ENCODE measurements at regions not wholly inside any gene's neighbourhood (a gene's known extent, or its start where the extent isn't known, plus 50 kb on each side); places are given as distances from the start of the nearest gene placed in this dataset.

DNA sequence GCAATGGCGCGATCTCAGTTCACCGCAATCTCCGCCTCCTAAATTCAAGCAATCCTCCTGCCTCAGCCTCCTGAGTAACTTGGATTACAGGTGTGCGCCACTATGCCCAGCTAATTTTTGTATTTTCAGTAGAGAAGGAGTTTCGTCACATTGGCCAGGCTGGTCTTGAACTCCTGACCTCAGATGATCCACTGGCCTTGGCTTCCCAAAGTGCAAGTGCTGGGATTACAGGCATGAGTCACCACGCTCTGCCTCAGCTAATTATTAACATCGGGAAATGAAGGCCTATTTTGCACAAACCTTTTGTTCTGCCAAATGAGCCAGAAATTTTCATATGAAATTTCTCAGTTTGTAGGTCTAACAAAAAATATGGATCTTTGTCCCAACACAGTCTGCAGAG is 106.7 kb upstream of the ODAD2 start:
- TF ChIP-seq SMC3 (conservative IDR thresholded peaks at IDR 0.05; ENCODE audit: poor library complexity) = no peak
- TF ChIP-seq POLR2AphosphoS5 (IDR thresholded peaks at IDR 0.05) = no peak

DNA sequence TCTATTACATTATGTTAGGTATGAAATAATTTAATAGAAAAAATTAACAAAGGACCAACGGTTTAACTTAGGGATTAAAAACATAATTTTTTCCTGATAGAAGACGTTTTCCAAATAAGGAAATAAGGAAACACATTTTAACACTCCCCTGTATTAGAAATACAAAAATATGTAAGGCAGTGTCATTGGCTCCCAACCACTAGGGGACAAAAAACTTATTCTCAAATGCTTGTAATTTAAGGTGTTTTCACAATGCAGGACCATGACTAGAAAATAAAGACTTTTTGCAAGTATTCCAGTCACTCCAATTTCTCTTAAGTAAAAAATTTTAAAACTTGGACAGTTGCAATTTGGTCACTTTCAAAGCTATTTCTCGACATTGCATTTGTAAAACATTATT is 98.8 kb upstream of the ODAD2 start:
- Histone ChIP-seq H3K27me3 (ENCODE audit: insufficient read depth, low read depth, low read length) (no peaks in the 10 kb centered on the region), H3K36me3 (ENCODE audit: insufficient read depth, low read length) (no peaks in the 10 kb centered on the region), H3K79me2 (replicated peaks; ENCODE audit: insufficient read depth, low read length) (no peaks in the 10 kb centered on the region), H3K27ac (ENCODE audit: low read length) (no peak overlapping the region), H2AFZ (ENCODE audit: low read depth, low read length) (no peak overlapping the region), H3K4me3 (ENCODE audit: low read length) (no peak overlapping the region), H3K9me2 (ENCODE audit: insufficient read depth, low read length) (no peaks in the 10 kb centered on the region), H3K4me2 (ENCODE audit: low read length) (no peak overlapping the region), H3K9me3 (ENCODE audit: low read length) (no peaks in the 10 kb centered on the region), H3K9ac (ENCODE audit: low read length) (no peak overlapping the region), H4K20me1 (ENCODE audit: insufficient read depth) (no peaks in the 10 kb centered on the region), H3F3A (ENCODE audit: insufficient read depth, low read length, poor library complexity, severe bottlenecking) (no peaks in the 10 kb centered on the region)
- TF ChIP-seq POLR2AphosphoS5 (IDR thresholded peaks at IDR 0.05) (no peak), MXI1 (conservative IDR thresholded peaks at IDR 0.05; ENCODE audit: poor library complexity, severe bottlenecking) (no peak), TAF1 (IDR thresholded peaks at IDR 0.05; ENCODE audit: low read depth) (no peak), SMC3 (conservative IDR thresholded peaks at IDR 0.05; ENCODE audit: poor library complexity) (no peak), EP300 (conservative IDR thresholded peaks at IDR 0.05; ENCODE audit: poor library complexity, severe bottlenecking) (no peak), EZH2 (IDR thresholded peaks at IDR 0.05; ENCODE audit: borderline replicate concordance, insufficient read depth, low read length, poor library complexity, severe bottlenecking) (no peak), RAD21 (conservative IDR thresholded peaks at IDR 0.05) (no peak)
- TF ChIP-seq, protein P1, sequence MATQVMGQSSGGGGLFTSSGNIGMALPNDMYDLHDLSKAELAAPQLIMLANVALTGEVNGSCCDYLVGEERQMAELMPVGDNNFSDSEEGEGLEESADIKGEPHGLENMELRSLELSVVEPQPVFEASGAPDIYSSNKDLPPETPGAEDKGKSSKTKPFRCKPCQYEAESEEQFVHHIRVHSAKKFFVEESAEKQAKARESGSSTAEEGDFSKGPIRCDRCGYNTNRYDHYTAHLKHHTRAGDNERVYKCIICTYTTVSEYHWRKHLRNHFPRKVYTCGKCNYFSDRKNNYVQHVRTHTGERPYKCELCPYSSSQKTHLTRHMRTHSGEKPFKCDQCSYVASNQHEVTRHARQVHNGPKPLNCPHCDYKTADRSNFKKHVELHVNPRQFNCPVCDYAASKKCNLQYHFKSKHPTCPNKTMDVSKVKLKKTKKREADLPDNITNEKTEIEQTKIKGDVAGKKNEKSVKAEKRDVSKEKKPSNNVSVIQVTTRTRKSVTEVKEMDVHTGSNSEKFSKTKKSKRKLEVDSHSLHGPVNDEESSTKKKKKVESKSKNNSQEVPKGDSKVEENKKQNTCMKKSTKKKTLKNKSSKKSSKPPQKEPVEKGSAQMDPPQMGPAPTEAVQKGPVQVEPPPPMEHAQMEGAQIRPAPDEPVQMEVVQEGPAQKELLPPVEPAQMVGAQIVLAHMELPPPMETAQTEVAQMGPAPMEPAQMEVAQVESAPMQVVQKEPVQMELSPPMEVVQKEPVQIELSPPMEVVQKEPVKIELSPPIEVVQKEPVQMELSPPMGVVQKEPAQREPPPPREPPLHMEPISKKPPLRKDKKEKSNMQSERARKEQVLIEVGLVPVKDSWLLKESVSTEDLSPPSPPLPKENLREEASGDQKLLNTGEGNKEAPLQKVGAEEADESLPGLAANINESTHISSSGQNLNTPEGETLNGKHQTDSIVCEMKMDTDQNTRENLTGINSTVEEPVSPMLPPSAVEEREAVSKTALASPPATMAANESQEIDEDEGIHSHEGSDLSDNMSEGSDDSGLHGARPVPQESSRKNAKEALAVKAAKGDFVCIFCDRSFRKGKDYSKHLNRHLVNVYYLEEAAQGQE (IDR thresholded peaks at IDR 0.05; ENCODE audit: borderline replicate concordance) = no peak
- TF ChIP-seq, protein P2, sequence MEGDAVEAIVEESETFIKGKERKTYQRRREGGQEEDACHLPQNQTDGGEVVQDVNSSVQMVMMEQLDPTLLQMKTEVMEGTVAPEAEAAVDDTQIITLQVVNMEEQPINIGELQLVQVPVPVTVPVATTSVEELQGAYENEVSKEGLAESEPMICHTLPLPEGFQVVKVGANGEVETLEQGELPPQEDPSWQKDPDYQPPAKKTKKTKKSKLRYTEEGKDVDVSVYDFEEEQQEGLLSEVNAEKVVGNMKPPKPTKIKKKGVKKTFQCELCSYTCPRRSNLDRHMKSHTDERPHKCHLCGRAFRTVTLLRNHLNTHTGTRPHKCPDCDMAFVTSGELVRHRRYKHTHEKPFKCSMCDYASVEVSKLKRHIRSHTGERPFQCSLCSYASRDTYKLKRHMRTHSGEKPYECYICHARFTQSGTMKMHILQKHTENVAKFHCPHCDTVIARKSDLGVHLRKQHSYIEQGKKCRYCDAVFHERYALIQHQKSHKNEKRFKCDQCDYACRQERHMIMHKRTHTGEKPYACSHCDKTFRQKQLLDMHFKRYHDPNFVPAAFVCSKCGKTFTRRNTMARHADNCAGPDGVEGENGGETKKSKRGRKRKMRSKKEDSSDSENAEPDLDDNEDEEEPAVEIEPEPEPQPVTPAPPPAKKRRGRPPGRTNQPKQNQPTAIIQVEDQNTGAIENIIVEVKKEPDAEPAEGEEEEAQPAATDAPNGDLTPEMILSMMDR (IDR thresholded peaks at IDR 0.05; ENCODE audit: poor library complexity, severe bottlenecking) = no peak

More for the DNA sequence above, 106.7 kb upstream of the ODAD2 start:
- Histone ChIP-seq H4K20me1 (ENCODE audit: insufficient read depth) (no peaks in the 10 kb centered on the region), H3K4me2 (ENCODE audit: low read length) (no peak overlapping the region), H3K4me3 (ENCODE audit: low read length) (no peak overlapping the region), H3K36me3 (ENCODE audit: insufficient read depth, low read length) (no peaks in the 10 kb centered on the region), H2AFZ (ENCODE audit: low read depth, low read length) (no peak overlapping the region), H3F3A (ENCODE audit: insufficient read depth, low read length, poor library complexity, severe bottlenecking) (no peaks in the 10 kb centered on the region), H3K27me3 (ENCODE audit: insufficient read depth, low read depth, low read length) (no peaks in the 10 kb centered on the region), H3K27ac (ENCODE audit: low read length) (no peak overlapping the region), H3K9ac (ENCODE audit: low read length) (no peak overlapping the region), H3K79me2 (replicated peaks; ENCODE audit: insufficient read depth, low read length) (no peaks in the 10 kb centered on the region), H3K9me3 (ENCODE audit: low read length) (no peaks in the 10 kb centered on the region), H3K9me2 (ENCODE audit: insufficient read depth, low read length) (no peaks in the 10 kb centered on the region)

All from neural cell (in vitro differentiated cells).